ENCODE measurements at regions not wholly inside any gene's neighbourhood (a gene's known extent, or its start where the extent isn't known, plus 50 kb on each side); places are given as distances from the start of the nearest gene placed in this dataset.
A peak's percentile ranks its signal among the peaks of the same experiment; 100 is the strongest.

- DNase-seq (ENCODE audit: low read depth) = peak; percentile 11
These were observed 474.0 kb upstream of the DAB2 start for GRCh38 chr5:39898731-39899130.

GRCh38 chr5:39896706-39897105 lies 471.9 kb upstream of the DAB2 start:
- DNase-seq (ENCODE audit: low read depth) = no peak

GRCh38 chr5:39896104-39896503 lies 471.3 kb upstream of the DAB2 start:
- DNase-seq (ENCODE audit: low read depth) = no peak

GRCh38 chr5:39892708-39893107 lies 467.9 kb upstream of the DAB2 start:
- peak; percentile 23 for DNase-seq (ENCODE audit: low read depth)

GRCh38 chr5:39891376-39891775 lies 466.6 kb upstream of the DAB2 start:
- DNase-seq (ENCODE audit: low read depth) = peak; percentile 32

GRCh38 chr5:39880985-39881384 lies 456.2 kb upstream of the DAB2 start:
- DNase-seq (ENCODE audit: low read depth) = no peak

- DNase-seq (ENCODE audit: low read depth) = no peak
These were observed 452.7 kb upstream of the DAB2 start for GRCh38 chr5:39877479-39877878.

- DNase-seq (ENCODE audit: low read depth) = no peak
These were observed 451.4 kb upstream of the DAB2 start for GRCh38 chr5:39876146-39876545.

GRCh38 chr5:39870137-39870536 lies 445.4 kb upstream of the DAB2 start:
- no peak for DNase-seq (ENCODE audit: low read depth)

- no peak for DNase-seq (ENCODE audit: low read depth)
These were observed 444.6 kb upstream of the DAB2 start for GRCh38 chr5:39869396-39869795.

GRCh38 chr5:39867923-39868322 lies 443.1 kb upstream of the DAB2 start:
- DNase-seq (ENCODE audit: low read depth) = no peak

GRCh38 chr5:39863926-39864552 lies 439.3 kb upstream of the DAB2 start:
- DNase-seq (ENCODE audit: low read depth) = no peak

- no peak for DNase-seq (ENCODE audit: low read depth)
These were observed 432.3 kb upstream of the DAB2 start for GRCh38 chr5:39857041-39857440.

- DNase-seq (ENCODE audit: low read depth) = no peak
These were observed 430.1 kb upstream of the DAB2 start for GRCh38 chr5:39854771-39855410.

- no peak for DNase-seq (ENCODE audit: low read depth)
These were observed 425.5 kb upstream of the DAB2 start for GRCh38 chr5:39850291-39850690.

- DNase-seq (ENCODE audit: low read depth) = no peak
These were observed 421.4 kb upstream of the DAB2 start for GRCh38 chr5:39846144-39846543.

GRCh38 chr5:39843767-39844166 lies 419.0 kb upstream of the DAB2 start:
- no peak for DNase-seq (ENCODE audit: low read depth)

GRCh38 chr5:39835371-39835770 lies 410.6 kb upstream of the DAB2 start:
- DNase-seq (ENCODE audit: low read depth) = peak; percentile 2

GRCh38 chr5:39829441-39829840 lies 404.7 kb upstream of the DAB2 start:
- DNase-seq (ENCODE audit: low read depth) = no peak

GRCh38 chr5:39826051-39826450 lies 401.3 kb upstream of the DAB2 start:
- no peak for DNase-seq (ENCODE audit: low read depth)

- DNase-seq (ENCODE audit: low read depth) = no peak
These were observed 400.5 kb upstream of the DAB2 start for GRCh38 chr5:39825301-39825700.

GRCh38 chr5:39822020-39822419 lies 397.2 kb upstream of the DAB2 start:
- DNase-seq (ENCODE audit: low read depth) = no peak

GRCh38 chr5:39816866-39817265 lies 392.1 kb upstream of the DAB2 start:
- DNase-seq (ENCODE audit: low read depth) = no peak
